SK-N-DZ (cell line): ENCODE measurements at regions not wholly inside any gene's neighbourhood (a gene's known extent, or its start where the extent isn't known, plus 50 kb on each side); places are given as distances from the start of the nearest gene placed in this dataset.
"Not testable (repeated sequence)": the region's sequence is repeated elsewhere in the genome, so short reads cannot be mapped to it uniquely, and the experiment has no call there.

Source experiments
- DNase-seq: peaks from one replicate; pipeline ENCODE4 v3.0.0-alpha.2; 2015; ENCODE audit warnings: low spot score

GRCh38 chr1:37380546-37380945 lies 93.8 kb upstream of the ZC3H12A start:
- DNase-seq = not testable (repeated sequence)

GRCh38 chr1:37387854-37388253 lies 86.5 kb upstream of the ZC3H12A start:
- DNase-seq = no peak

- no peak for DNase-seq
These were observed 85.1 kb upstream of the ZC3H12A start for GRCh38 chr1:37389327-37389726.

DNA sequence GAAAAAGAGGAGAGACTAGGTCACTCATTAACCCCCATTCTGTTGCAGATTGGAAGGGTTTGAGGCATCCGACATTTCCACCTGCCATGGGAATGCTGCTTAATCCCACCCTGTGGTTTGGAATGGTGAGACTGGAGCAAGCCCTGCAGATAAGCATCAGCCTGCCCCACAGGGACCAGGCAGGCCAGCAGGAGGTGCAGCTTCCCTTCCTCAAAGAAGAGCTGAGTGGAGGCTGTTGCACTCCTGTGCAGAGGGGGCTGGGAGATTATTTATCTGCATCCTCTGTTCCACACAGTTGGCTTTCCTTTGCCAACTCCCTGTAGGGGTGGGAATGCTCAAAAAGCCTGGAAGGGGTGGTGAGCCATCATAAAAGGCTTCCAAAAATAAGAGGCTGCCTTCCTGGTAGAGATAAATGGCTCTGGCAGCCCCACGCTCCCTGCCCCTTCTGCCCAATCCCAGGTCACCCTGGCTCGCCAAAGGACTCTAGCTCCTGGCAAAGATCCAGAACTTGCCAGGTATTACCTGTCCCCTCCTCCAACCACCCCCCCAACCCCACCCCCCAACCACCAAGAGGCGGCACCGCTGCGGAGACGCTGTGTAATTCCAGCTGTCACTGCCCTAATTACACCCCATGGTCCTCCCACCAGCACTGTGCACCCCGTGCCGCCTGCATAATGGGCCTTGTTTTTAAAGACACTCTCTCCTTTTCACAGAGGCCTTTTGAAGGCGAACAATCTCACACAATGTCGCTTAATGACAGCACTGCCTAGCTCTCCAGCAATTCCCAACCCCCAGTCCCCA lies 83.0 kb upstream of the ZC3H12A start:
- peak; percentile 27 for DNase-seq

GRCh38 chr1:37392051-37392450 lies 82.3 kb upstream of the ZC3H12A start:
- no peak for DNase-seq

- no peak for DNase-seq
These were observed 80.9 kb upstream of the ZC3H12A start for GRCh38 chr1:37393173-37394120.

GRCh38 chr1:37394574-37395464 lies 79.6 kb upstream of the ZC3H12A start:
- DNase-seq = peak; percentile 67

DNA sequence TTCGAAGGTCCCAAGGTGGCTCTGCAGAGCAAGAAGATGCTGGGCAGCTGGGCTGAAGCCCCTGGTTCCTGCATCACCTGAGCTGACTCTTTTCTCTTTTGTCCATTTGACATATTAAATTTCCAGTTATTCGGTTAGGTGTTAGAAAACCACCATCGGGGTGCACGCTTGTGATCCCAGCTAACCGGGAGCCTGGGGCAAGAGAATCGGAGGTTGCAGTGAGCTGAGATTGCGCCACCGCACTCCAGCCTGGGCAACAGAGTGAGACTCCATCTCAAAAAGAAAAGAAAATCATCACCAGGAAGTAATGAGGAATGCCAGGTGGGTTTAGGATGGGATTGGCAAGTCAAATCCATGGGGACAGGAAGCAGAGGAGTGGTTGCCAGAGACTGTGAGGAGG lies 76.3 kb upstream of the ZC3H12A start:
- DNase-seq = no peak

GRCh38 chr1:37399205-37399604 lies 75.2 kb upstream of the ZC3H12A start:
- no peak for DNase-seq

DNA sequence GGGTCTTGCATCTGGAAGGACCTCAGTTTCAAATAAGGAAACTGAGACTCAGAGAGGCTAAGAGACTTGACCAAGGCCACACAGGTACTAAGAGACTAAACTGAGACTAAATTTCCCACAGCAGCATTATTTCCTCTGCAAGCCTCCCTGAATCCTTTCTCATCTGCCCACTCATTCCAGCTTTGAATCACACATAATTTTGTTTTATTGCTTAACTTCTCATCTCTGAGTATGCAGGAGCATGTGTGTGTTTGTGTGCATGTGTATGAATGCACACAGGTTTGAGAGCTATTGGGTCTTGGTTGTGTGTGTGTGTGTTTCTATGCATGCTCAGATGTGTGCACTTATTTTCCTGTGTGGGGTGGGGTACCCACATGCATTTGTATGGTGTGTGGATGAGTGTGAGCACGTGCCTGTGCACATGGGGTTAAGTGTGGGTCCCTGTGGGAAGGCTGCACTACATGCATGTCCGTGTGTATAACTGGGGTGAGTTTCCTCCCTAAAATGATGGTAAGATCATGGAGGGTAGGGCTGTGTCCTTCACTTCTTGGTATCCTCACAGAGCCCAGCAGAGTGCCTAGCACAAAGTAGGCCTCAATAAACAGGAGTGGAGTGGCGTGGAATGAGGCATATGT lies 74.4 kb upstream of the ZC3H12A start:
- no peak for DNase-seq

- DNase-seq = no peak
These were observed 73.7 kb upstream of the ZC3H12A start for GRCh38 chr1:37400466-37401225.

- DNase-seq = no peak
These were observed 71.2 kb upstream of the ZC3H12A start for GRCh38 chr1:37403166-37403565.

GRCh38 chr1:37404711-37405110 lies 69.7 kb upstream of the ZC3H12A start:
- DNase-seq = no peak

- no peak for DNase-seq
These were observed 64.3 kb upstream of the ZC3H12A start for GRCh38 chr1:37410105-37410504.

DNA sequence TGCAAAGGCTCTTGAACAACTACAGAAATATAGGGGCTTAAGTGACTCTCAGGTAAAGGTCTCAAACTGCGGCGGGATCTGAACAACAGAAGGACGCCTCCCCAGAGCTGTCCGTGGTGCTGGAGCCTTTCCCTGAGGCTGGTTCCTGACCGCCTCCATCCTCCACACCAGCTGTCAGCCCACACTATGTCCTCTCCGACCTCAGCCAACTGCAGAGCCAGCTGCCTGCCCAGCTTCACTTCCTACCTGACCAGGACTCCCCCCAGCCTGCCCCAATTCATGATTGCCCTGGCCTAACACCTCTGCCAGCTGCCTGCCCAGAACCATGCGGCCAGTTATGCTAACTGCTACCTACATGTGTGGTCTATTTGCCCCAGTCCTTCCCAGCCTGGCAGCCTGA lies 63.6 kb upstream of the ZC3H12A start:
- no peak for DNase-seq

DNA sequence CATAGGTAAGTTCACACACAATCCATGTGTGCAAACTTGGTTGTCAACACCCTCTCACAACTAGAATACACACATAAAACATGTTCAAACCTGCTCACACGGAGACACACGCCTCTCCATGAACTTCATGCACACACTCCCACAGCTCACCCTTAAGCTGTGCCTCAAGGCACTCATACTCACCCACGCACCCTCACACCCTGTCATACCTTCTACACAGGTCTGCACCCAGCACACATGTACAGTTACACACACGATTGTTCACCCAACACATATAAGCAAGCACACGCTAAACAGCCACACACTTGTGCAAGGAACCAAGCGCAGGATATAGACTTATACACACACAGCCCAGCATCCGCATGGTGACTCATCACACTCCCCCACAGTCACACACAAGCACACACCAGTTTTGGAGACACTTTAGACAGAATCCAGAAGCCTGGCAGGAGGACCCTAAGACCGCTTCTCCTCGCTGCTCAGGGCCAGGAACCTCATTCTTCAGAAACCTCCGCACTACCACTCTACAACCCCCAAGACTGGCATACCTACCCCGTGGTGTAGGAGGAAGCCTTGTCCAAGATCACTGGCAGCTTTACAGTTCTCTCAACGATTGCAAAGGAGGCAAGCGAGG lies 58.7 kb upstream of the ZC3H12A start:
- DNase-seq = no peak

GRCh38 chr1:37420456-37420855 lies 53.9 kb upstream of the ZC3H12A start:
- DNase-seq = no peak

GRCh38 chr1:37423810-37424209 lies 50.6 kb upstream of the ZC3H12A start:
- DNase-seq = no peak

DNA sequence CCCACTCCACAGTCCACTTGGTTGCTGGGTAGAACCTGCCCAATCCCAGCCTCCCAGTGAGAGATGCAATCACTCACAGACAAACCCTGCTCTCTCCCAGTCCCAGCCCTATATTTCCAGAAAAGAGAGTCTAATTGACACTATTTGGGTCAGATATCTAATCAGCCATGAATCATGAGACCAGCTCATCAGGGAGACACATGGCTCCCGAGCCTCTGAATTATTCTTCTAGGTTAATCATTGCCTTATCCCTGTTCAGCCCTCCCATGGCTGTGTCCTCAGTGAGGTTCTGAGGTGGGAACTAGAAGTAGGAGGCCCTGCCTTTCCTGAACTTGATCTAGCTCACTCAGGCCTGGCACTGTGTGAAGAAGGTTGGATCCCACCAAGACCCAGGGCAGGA lies 49.9 kb upstream of the ZC3H12A start:
- DNase-seq = no peak
